ENCODE measurements at regions not wholly inside any gene's neighbourhood (a gene's known extent, or its start where the extent isn't known, plus 50 kb on each side); places are given as distances from the start of the nearest gene placed in this dataset.

DNA sequence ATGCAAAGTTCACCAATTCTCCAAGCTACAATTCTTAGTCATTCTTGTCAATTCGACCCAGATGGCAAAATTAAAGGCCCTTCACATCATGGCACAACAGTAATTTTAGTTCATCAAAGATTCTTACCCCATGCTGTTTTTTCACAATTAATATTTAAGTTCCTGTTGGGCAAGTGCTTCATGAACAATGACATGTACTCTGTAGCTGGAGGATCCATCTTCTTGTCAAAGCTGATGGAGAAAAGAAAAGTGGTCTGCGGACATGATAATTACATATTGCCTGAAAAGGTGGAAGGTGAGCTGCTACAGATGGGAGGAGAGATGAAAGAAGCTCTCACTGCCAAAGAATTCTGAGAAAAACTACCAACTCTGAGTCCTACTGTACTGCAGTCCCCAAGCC, 1370.3 kb upstream of the SLC10A2 start:
- Histone ChIP-seq H3K27me3 (ENCODE audit: insufficient read depth, low read length) (no peaks in the 10 kb centered on the region), H4K20me1 (ENCODE audit: insufficient read depth, low read length) (no peaks in the 10 kb centered on the region), H3K9me3 (ENCODE audit: low read depth, low read length) (no peaks in the 10 kb centered on the region), H3K4me2 (ENCODE audit: insufficient read depth, low read length) (no peak overlapping the region), H3K27ac (ENCODE audit: low read depth, low read length) (no peak overlapping the region), H3K4me3 (ENCODE audit: insufficient read depth, low read length) (no peak overlapping the region), H2AFZ (ENCODE audit: low read length) (no peak overlapping the region), H3K4me1 (ENCODE audit: insufficient read depth, low read length) (no peaks in the 10 kb centered on the region), H3K36me3 (ENCODE audit: insufficient read depth, low read length) (no peaks in the 10 kb centered on the region), H3K79me2 (ENCODE audit: insufficient read depth, low read length) (no peaks in the 10 kb centered on the region)
- TF ChIP-seq, protein P1, sequence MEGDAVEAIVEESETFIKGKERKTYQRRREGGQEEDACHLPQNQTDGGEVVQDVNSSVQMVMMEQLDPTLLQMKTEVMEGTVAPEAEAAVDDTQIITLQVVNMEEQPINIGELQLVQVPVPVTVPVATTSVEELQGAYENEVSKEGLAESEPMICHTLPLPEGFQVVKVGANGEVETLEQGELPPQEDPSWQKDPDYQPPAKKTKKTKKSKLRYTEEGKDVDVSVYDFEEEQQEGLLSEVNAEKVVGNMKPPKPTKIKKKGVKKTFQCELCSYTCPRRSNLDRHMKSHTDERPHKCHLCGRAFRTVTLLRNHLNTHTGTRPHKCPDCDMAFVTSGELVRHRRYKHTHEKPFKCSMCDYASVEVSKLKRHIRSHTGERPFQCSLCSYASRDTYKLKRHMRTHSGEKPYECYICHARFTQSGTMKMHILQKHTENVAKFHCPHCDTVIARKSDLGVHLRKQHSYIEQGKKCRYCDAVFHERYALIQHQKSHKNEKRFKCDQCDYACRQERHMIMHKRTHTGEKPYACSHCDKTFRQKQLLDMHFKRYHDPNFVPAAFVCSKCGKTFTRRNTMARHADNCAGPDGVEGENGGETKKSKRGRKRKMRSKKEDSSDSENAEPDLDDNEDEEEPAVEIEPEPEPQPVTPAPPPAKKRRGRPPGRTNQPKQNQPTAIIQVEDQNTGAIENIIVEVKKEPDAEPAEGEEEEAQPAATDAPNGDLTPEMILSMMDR (IDR thresholded peaks at IDR 0.05; ENCODE audit: extremely low read depth, low read depth, low read length) = no peak
- no peak for DNase-seq (ENCODE audit: insufficient read length, low spot score, missing footprints)

DNA sequence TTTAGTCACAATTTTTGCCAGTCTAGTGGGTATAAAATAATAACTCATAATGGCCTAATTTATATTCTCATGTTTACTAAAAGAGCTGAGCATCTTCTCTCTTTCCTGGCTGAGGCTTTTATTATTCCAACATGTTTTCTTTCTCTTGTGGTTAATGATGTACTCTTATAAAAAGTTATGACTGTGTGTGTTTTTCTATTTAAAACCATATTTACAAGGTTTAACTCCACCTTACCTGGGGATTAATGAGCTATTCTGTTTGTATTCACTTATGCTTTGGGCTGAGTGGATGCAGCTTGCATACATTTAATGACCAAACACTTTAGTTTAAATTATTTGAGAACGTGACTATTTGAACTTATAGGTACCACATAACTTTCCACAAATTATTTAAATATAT, 1365.7 kb upstream of the SLC10A2 start:
- Histone ChIP-seq H3K4me1 (ENCODE audit: insufficient read depth, low read length) (no peaks in the 10 kb centered on the region), H4K20me1 (ENCODE audit: insufficient read depth, low read length) (no peaks in the 10 kb centered on the region), H3K4me3 (ENCODE audit: insufficient read depth, low read length) (no peak overlapping the region), H2AFZ (ENCODE audit: low read length) (no peak overlapping the region), H3K27ac (ENCODE audit: low read depth, low read length) (no peak overlapping the region), H3K36me3 (ENCODE audit: insufficient read depth, low read length) (no peaks in the 10 kb centered on the region), H3K9me3 (ENCODE audit: low read depth, low read length) (no peaks in the 10 kb centered on the region), H3K79me2 (ENCODE audit: insufficient read depth, low read length) (no peaks in the 10 kb centered on the region), H3K27me3 (ENCODE audit: insufficient read depth, low read length) (no peaks in the 10 kb centered on the region), H3K4me2 (ENCODE audit: insufficient read depth, low read length) (no peak overlapping the region)
- TF ChIP-seq, protein P1 (IDR thresholded peaks at IDR 0.05; ENCODE audit: extremely low read depth, low read depth, low read length) = no peak
- no peak for DNase-seq (ENCODE audit: insufficient read length, low spot score, missing footprints)

DNA sequence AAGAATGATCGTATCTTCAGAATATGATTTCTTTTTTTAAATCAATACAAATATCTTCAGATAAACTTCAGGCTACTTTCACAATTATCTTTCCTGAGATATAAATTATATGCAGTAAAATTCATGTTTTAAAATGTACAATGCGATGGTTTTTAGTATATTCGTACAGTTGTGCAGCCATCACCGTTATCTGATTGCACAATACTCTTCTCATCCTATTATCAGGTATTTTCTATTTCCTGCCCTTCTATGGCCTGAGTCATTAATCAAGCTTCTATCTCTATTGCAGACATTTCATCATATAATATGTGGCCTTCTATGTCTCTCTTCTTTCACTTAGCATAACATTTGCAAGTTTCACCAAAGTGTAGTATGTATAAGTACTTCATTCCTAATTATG, 1360.2 kb upstream of the SLC10A2 start:
- Histone ChIP-seq H3K79me2 (ENCODE audit: insufficient read depth, low read length) (no peaks in the 10 kb centered on the region), H3K36me3 (ENCODE audit: insufficient read depth, low read length) (no peaks in the 10 kb centered on the region), H3K4me3 (ENCODE audit: insufficient read depth, low read length) (no peak overlapping the region), H3K4me2 (ENCODE audit: insufficient read depth, low read length) (no peak overlapping the region), H4K20me1 (ENCODE audit: insufficient read depth, low read length) (no peaks in the 10 kb centered on the region), H3K9me3 (ENCODE audit: low read depth, low read length) (no peaks in the 10 kb centered on the region), H3K4me1 (ENCODE audit: insufficient read depth, low read length) (no peaks in the 10 kb centered on the region), H3K27ac (ENCODE audit: low read depth, low read length) (no peak overlapping the region), H3K27me3 (ENCODE audit: insufficient read depth, low read length) (no peaks in the 10 kb centered on the region), H2AFZ (ENCODE audit: low read length) (no peak overlapping the region)
- DNase-seq (ENCODE audit: insufficient read length, low spot score, missing footprints) = no peak
- TF ChIP-seq, protein P1 (IDR thresholded peaks at IDR 0.05; ENCODE audit: extremely low read depth, low read depth, low read length) = no peak

DNA sequence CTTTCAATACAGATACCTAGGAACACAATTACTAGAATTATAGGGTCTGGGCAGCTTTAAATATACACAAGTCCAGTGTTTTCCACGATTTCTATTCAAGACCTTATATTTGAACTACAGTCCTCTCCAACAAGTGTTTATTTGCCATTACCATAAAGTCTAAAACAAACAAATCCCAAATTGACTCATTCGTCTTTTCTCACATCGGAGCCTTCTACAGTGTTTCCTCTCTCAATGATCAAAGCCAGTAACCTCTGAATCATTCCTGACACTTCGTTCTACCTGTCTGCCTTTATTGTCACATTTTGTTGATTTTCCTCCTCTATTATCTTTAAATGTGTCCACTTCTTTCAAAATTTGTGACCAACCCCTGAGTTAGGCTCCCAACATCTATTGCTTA, 1356.5 kb upstream of the SLC10A2 start:
- H3K79me2 ChIP-seq (ENCODE audit: insufficient read depth, low read length) = no peaks in the 10 kb centered on the region
- no peak for DNase-seq (ENCODE audit: insufficient read length, low spot score, missing footprints)
- H3K4me2 ChIP-seq (ENCODE audit: insufficient read depth, low read length) = no peak overlapping the region
- TF ChIP-seq, protein P1 (IDR thresholded peaks at IDR 0.05; ENCODE audit: extremely low read depth, low read depth, low read length) = no peak
- no peaks in the 10 kb centered on the region for H3K36me3 ChIP-seq (ENCODE audit: insufficient read depth, low read length)
- H3K9me3 ChIP-seq (ENCODE audit: low read depth, low read length) = no peaks in the 10 kb centered on the region
- no peaks in the 10 kb centered on the region for H4K20me1 ChIP-seq (ENCODE audit: insufficient read depth, low read length)
- H3K27ac ChIP-seq (ENCODE audit: low read depth, low read length) = no peak overlapping the region
- H3K4me3 ChIP-seq (ENCODE audit: insufficient read depth, low read length) = no peak overlapping the region
- H2AFZ ChIP-seq (ENCODE audit: low read length) = no peak overlapping the region
- no peaks in the 10 kb centered on the region for H3K4me1 ChIP-seq (ENCODE audit: insufficient read depth, low read length)
- H3K27me3 ChIP-seq (ENCODE audit: insufficient read depth, low read length) = no peaks in the 10 kb centered on the region

Data from osteoblast (primary cell).